GM18520 (cell line): ENCODE measurements at regions not wholly inside any gene's neighbourhood (a gene's known extent, or its start where the extent isn't known, plus 50 kb on each side); places are given as distances from the start of the nearest gene placed in this dataset.

Experiments
- ATAC-seq: cut with Tn5 transposase; IDR thresholded peaks from one replicate; pipeline ENCODE4 v1.9.1; 2021; ENCODE audit not compliant: unreplicated experiment

- ATAC-seq, result no peak
These were observed 91.7 kb upstream of the MMADHC start for GRCh38 chr2:149679286-149679685.

DNA sequence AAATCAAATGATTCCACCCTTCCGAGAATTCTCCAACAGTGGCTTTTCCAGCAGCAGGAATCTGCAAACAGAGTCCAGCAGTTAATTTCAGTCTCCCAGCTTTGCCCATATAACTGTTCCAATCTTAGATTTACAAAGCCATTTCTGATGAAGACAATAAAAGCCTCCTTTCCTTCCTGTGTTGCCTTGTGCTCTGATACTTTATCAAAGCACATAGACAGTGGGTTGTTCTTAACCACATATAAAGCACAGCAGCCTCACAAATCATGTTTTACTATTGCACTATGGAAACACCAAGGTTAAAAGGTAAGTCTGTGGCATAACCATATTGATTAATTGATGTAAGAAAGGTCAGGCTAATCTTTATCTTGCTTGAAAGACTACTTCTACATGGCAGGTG is 89.8 kb upstream of the MMADHC start:
- ATAC-seq, result no peak

- no peak for ATAC-seq
These were observed 82.5 kb upstream of the MMADHC start for GRCh38 chr2:149670086-149670485.

DNA sequence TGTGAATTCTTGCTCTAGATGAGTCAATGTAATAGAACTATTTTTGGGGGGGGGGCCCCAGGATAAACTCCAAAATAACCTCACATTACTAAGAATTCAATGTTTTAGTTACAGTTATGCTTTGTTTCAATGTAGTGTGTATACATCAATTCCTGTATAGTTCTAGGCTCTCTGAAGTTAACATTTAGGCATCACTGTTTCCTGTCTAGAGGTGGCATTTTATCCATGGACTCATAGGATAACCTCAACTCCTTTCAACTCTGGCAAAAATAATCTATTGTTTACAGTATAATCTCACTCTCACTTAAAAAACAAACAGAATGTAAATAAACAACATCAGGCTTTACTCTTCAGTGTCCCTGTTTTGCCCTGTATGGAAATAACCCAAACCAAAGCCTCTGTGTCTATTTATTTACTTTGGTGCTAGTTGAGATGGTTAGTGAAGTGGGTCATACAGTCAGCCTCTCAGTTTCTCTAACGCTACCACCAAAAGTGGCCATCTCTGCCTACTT is 79.3 kb upstream of the MMADHC start:
- no peak for ATAC-seq

- ATAC-seq, result no peak
These were observed 77.3 kb upstream of the MMADHC start for GRCh38 chr2:149664896-149665295.

DNA sequence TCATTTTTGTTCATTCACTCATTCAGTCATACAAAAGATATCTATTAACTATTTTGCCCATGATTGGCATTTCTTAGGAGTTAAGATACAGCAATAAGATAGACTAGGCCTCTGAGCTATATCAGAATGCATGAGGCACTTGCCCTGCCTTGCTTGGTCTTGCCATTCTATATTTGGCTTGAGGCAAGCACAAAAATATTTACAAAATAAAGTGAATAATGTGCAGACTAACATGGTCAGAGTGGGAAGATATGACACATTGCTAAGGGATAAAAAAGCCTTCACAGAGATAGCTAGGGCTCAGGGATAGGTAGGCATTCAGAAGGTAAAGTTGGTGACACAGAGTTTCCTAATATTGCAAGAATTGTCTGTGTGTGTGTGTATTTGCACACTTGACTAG is 75.0 kb upstream of the MMADHC start:
- ATAC-seq, result no peak

GRCh38 chr2:149661844-149662243 is 74.3 kb upstream of the MMADHC start:
- no peak for ATAC-seq

DNA sequence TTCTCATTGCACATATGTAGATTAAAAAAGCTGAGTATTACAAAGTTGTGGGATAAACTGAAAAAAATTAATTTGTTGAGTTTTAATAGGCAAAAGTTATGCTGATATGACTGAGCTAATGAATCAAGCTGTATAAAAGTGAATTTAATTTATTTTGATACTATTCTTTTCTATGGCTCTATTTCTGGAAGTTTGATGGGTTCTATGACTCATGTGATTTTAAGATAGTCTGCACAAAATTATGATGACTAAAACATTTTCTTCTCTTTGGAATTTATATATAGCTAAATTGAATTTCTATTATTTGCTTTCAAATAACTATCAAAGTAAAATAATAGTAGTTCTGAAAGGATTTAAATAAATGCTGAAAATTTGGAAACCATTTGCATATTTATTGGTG is 71.0 kb upstream of the MMADHC start:
- no peak for ATAC-seq

GRCh38 chr2:149657401-149658040 is 69.9 kb upstream of the MMADHC start:
- no peak for ATAC-seq

- ATAC-seq, result no peak
These were observed 69.4 kb upstream of the MMADHC start for GRCh38 chr2:149656996-149657395.

GRCh38 chr2:149653831-149654445 is 66.4 kb upstream of the MMADHC start:
- ATAC-seq, result no peak

DNA sequence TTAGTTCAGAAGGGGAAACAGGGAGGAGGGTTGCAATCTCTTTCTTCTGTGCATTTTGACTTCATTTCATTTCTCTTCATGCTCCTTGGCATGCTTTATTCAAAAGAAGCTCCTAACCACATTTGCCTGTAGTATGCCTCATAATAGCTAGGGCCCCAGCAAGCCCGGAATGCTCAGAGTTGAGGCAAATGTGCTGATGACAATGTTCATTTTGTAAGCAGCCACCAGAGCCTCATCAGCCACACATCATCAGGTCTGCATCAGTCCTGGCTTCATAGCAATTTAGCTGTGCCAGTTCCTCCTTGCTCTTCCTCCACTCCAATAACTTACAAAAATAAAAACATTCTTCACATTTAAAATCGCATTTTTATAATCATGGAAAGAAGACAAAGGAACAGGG is 65.4 kb upstream of the MMADHC start:
- ATAC-seq, result no peak

DNA sequence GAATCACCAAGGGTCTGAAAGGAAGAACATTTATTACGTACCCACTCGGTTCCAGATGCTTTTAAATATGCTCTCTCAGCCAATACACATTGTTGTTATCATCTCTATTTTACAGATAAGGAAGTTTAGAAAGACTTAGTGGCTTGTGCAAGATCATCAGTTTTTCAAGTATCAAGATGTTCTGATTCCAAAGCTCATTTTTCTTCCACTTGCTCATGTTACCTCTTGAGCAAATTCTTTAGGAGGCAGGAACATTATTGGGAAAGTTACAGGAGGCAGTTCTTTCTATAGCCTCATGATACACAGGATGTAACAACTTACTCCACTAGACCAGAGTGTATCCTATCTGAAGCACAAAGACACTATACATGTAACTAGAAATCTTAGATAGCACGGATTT is 65.0 kb upstream of the MMADHC start:
- ATAC-seq, result no peak

GRCh38 chr2:149651229-149651628 is 63.7 kb upstream of the MMADHC start:
- no peak for ATAC-seq

DNA sequence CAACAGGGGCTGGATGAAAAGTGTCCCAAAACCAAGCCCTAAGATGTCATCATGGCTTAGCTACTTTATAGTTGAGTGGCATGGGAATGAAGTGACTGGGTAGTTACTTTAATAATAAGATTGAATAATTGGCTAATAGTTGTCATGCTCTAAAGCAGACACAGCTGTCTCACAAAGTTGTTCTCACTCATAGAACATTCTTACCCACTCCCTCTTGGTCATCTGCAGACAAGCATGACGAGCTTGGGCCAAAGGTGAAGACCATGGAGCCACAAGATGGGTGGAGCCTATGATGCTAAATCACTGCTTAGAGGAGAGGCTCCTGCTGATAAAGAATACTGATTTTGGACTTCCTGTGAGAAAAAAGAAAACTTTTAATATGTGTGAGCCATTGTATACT is 62.4 kb upstream of the MMADHC start:
- ATAC-seq, result no peak

DNA sequence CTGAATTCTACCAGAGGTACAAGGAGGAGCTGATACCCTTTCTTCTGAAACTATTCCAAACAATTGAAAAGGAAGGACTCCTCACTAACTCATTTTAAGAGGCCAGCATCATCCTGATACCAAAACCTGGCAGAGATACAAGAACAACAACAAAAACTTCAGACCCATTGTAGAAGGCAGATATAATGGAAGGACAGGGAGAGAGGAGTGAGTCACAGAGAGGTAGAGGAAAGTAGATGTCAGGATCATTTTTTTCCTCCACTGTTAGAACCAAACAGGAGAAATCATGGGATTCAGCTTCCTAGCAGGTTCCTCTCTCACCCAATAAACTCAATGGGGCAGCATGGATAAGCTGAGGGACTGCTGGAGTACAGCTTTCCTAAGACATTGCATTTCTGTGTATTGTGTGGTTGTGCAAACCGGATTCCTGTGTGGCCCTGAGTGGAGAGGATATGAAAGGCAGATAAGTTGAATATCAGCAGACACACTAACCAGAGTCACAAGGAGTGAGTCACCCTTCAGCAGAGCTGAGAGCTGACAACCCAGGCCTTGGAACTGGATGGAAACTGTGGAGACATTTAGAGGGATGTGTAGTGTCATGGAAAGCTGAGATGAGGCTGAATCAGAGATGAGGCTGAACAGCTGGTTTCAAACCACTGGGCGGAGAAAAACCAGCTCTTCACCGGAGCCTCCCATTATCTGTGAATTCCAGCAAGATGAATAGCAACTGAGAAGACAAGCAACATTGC is 60.9 kb upstream of the MMADHC start:
- ATAC-seq, result no peak

- ATAC-seq, result no peak
These were observed 57.8 kb upstream of the MMADHC start for GRCh38 chr2:149645391-149645790.
